Kidney (tissue), 13 donors: ENCODE measurements at regions not wholly inside any gene's neighbourhood (a gene's known extent, or its start where the extent isn't known, plus 50 kb on each side); places are given as distances from the start of the nearest gene placed in this dataset.

Experiments used
- DNase-seq, 5 donors: peaks; one replicate each; pipeline ENCODE4 v3.0.0-alpha.2; 2013 to 2020
- FAIRE-seq: peaks from 2 replicates; lab custom pipeline; 2012; peaks lifted over from hg19 to GRCh38; lab: Jason Lieb, UNC
- H3K27ac ChIP-seq, 2 donors: one replicate each; pipeline ENCODE4 v1.7.0; 2013; ENCODE audit warnings: low read depth in 2 of 2, low read length in 2 of 2, inconsistent platforms in 1 of 2
- H3K27me3 ChIP-seq: one replicate; pipeline ENCODE4 v1.7.1; 2013; ENCODE audit warnings: low read length, inconsistent platforms; ENCODE audit not compliant: control insufficient read depth, insufficient read depth
- H3K36me3 ChIP-seq, 3 donors: one replicate each; pipeline versions ENCODE4 v1.7.0 to v1.7.1; 2013; ENCODE audit warnings: low read length in 3 of 3, control low read depth in 1 of 3, inconsistent platforms in 1 of 3; ENCODE audit not compliant: insufficient read depth in 3 of 3, control insufficient read depth in 2 of 3
- H3K4me1 ChIP-seq, 3 donors: one replicate each; pipeline versions ENCODE4 v1.7.0 to v1.7.1; 2013; ENCODE audit warnings: low read length in 3 of 3, inconsistent platforms in 1 of 3, low read depth in 1 of 3; ENCODE audit not compliant: control insufficient read depth in 2 of 3, insufficient read depth in 2 of 3
- H3K4me3 ChIP-seq, 3 donors: one replicate each; pipeline versions ENCODE4 v1.7.0 to v1.8.1; 2013; ENCODE audit warnings: low read length in 3 of 3, control low read depth in 1 of 3, inconsistent platforms in 1 of 3
- H3K9ac ChIP-seq, 3 donors: one replicate each; pipeline versions ENCODE4 v1.7.0 to v1.7.1; 2013; ENCODE audit warnings: low read length in 3 of 3, control low read depth in 1 of 3, inconsistent platforms in 1 of 3
- H3K9me3 ChIP-seq, 3 donors: one replicate each; pipeline versions ENCODE4 v1.7.0 to v1.7.1; 2013; ENCODE audit warnings: low read length in 3 of 3, control low read depth in 1 of 3, inconsistent platforms in 1 of 3; ENCODE audit not compliant: control insufficient read depth in 2 of 3, insufficient read depth in 1 of 3
- CTCF ChIP-seq: IDR thresholded peaks from 3 replicates; pipeline ENCODE4 v1.5.1; 2012; ENCODE audit warnings: mild to moderate bottlenecking, moderate library complexity, borderline replicate concordance; ENCODE audit not compliant: insufficient read depth; ENCODE audit errors: extremely low read depth
- intact Hi-C: fragments of 100-400 bp; cut with DNase I; formaldehyde crosslinking; loops from one replicate; pipeline ENCODE4 v1.11.1; 2022
- donor health status: control.
- donor health status: control.
- donor health status: control.
- donor health status: control.
- donor health status: control.
- donor health status: DM: yes; HTN: yes; CAD: no.
- donor health status: Normal renal cell carcinoma (clear cell type).

- no peak overlapping the region for H3K9ac ChIP-seq
- H3K9me3 ChIP-seq = no peaks in the 10 kb centered on the region
- H3K36me3 ChIP-seq = no peaks in the 10 kb centered on the region
- intact Hi-C loops = no loop called here
- peak; percentile 76 for TF ChIP-seq CTCF
- peaks cover 11% of the 10 kb centered on the region for H3K27me3 ChIP-seq
- no peak overlapping the region for H3K4me3 ChIP-seq
- H3K4me1 ChIP-seq = peaks cover 0 to 4% (median 2%) of the 10 kb centered on the region in 3 donors
- FAIRE-seq (no peak), DNase-seq (peak; percentile 79 to 86 (median 84))
- no peak overlapping the region for H3K27ac ChIP-seq
Observed at GRCh38 chr10:129030996-129031843, 435.8 kb upstream of the MGMT start.

GRCh38 chr10:129031844-129032150 lies 435.2 kb upstream of the MGMT start:
- Histone ChIP-seq H3K4me3 (no peak overlapping the region), H3K9me3 (no peaks in the 10 kb centered on the region), H3K36me3 (no peaks in the 10 kb centered on the region), H3K4me1 (peaks cover 0 to 4% (median 2%) of the 10 kb centered on the region in 3 donors), H3K9ac (no peak overlapping the region), H3K27ac (no peak overlapping the region), H3K27me3 (peaks cover 11% of the 10 kb centered on the region)
- FAIRE-seq (no peak), DNase-seq (no peak)
- TF ChIP-seq CTCF = no peak
- intact Hi-C loops = loop anchor here (2.0 kb wide), 1 partner anchor 937 kb away; no protein-coding TSS in a partner anchor

DNA sequence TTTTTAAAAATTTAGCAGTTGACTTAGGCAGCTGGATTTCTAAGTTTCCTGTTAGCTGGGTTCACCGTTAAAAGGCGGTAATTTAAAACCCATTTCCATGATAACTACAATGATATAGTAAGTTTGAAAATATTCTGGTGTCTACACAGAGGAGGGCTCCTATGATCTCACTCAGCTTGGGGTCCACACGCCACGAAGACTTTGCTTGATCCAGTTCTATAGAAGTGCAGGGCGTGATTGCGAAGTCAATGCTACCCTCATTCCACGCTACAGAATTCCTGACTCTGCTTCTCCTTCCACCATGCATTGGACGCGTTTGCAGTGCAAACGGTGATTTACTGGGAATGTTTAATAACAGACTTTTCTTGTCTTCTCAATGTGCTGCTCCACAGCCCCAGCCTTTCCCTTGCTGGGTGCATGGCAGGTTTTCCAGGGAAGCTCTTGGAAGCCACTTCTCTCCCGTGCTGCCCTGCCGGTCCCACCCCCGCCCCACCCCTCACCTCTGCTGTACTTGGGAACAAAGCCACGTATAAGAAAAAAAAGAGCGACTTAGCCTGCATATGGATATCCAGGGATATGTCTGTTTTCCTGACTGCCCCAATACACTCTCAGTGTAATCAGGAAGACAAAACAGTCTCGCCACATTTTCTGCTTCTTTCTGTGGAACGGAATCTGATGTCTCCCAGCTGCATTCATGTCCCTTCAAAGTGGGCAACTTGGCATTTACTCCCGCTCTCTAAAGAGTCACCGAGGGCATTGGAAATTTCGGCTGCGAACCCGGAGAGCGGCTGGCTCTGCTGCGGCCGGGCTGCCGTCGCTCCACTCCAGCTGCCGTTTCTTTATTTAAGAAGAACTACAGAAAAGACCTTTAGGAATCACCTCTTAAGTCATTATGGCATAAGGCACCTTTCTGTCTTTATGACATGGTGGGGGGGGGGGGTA lies 434.4 kb upstream of the MGMT start:
- Histone ChIP-seq H3K36me3 (no peaks in the 10 kb centered on the region), H3K4me3 (no peak overlapping the region), H3K9me3 (no peaks in the 10 kb centered on the region), H3K4me1 (peaks cover 0 to 4% (median 2%) of the 10 kb centered on the region in 3 donors), H3K27ac (no peak overlapping the region), H3K9ac (no peak overlapping the region), H3K27me3 (peaks cover 11% of the 10 kb centered on the region)
- DNase-seq (no peak), FAIRE-seq (no peak)
- TF ChIP-seq CTCF = no peak
- intact Hi-C loops = loop anchor here (2.0 kb wide), 1 partner anchor 936 kb away; no protein-coding TSS in a partner anchor
